Immature natural killer cell (primary cell): ENCODE measurements at regions not wholly inside any gene's neighbourhood (a gene's known extent, or its start where the extent isn't known, plus 50 kb on each side); places are given as distances from the start of the nearest gene placed in this dataset.
"Not testable (repeated sequence)": the region's sequence is repeated elsewhere in the genome, so short reads cannot be mapped to it uniquely, and the experiment has no call there.

Source experiments
- DNase-seq, 3 donors: peaks; one replicate each; pipeline ENCODE4 v3.0.0; 2022; ENCODE audit warnings: mixed read lengths in 1 of 3
- H3K27ac Mint-ChIP-seq, 6 donors: one replicate each; pipeline ENCODE4 v1.8.0; 2020; ENCODE audit warnings: mixed read lengths in 6 of 6, mild to moderate bottlenecking in 5 of 6, inconsistent platforms in 4 of 6, moderate library complexity in 3 of 6
- H3K27me3 Mint-ChIP-seq, 3 donors: one replicate each; pipeline ENCODE4 v1.8.0; 2020 to 2021; ENCODE audit warnings: low read depth in 3 of 3, mild to moderate bottlenecking in 3 of 3, mixed read lengths in 3 of 3, moderate library complexity in 3 of 3, inconsistent platforms in 1 of 3
- H3K36me3 Mint-ChIP-seq, 3 donors: one replicate each; pipeline ENCODE4 v1.8.0; 2020; ENCODE audit warnings: mixed read lengths in 3 of 3, inconsistent platforms in 2 of 3, mild to moderate bottlenecking in 2 of 3
- H3K4me1 Mint-ChIP-seq, 2 donors: one replicate each; pipeline ENCODE4 v1.8.0; 2020; ENCODE audit warnings: inconsistent platforms in 2 of 2, mild to moderate bottlenecking in 2 of 2, mixed read lengths in 2 of 2, moderate library complexity in 1 of 2
- H3K4me3 Mint-ChIP-seq, 5 donors: one replicate each; pipeline ENCODE4 v1.8.0; 2020; ENCODE audit warnings: mild to moderate bottlenecking in 5 of 5, mixed read lengths in 5 of 5, inconsistent platforms in 3 of 5, moderate library complexity in 3 of 5
- H3K9me3 Mint-ChIP-seq, 6 donors: one replicate each; pipeline ENCODE4 v1.8.0; 2020; ENCODE audit warnings: mild to moderate bottlenecking in 6 of 6, mixed read lengths in 6 of 6, inconsistent platforms in 4 of 6, moderate library complexity in 3 of 6

DNA sequence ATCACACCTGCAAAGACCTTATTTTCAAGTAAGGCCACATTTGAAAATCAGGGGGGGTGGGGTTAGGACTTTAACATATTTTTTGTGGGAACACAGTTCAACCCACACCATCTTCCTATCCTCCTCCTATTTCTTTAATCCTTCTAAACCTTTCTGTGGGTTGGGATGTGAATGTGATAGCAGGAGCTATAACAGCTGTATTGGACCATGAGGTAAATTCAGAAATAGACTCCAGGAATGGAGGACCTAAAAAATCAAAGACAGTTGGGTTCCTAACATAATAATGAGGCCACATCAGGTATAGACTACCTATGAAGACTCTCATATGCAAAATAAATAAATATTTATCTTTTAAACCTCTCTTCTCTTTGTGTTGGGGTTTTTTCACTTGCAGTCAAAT lies 451.4 kb downstream of the XYLT1 start:
- H3K27ac Mint-ChIP-seq = peak overlapping the region in 1 of 6 donors; percentile 24
- H3K27me3 Mint-ChIP-seq = peaks cover 0 to 4% (median 2%) of the 10 kb centered on the region in 3 donors
- H3K4me3 Mint-ChIP-seq = no peak overlapping the region
- H3K4me1 Mint-ChIP-seq = peaks cover 7 to 9% of the 10 kb centered on the region in 2 donors
- DNase-seq = no peak
- peaks cover 4 to 27% (median 6%) of the 10 kb centered on the region in 3 donors for H3K36me3 Mint-ChIP-seq
- H3K9me3 Mint-ChIP-seq = peaks cover 0 to 2% (median 0%) of the 10 kb centered on the region in 6 donors

GRCh38 chr16:17023606-17024005 lies 447.2 kb downstream of the XYLT1 start:
- Mint-ChIP-seq H3K36me3 (peaks cover 0 to 20% (median under 1%) of the 10 kb centered on the region in 3 donors), H3K9me3 (peaks cover 0 to 2% (median 0%) of the 10 kb centered on the region in 6 donors), H3K27me3 (peaks cover 1 to 10% (median 4%) of the 10 kb centered on the region in 3 donors), H3K4me3 (no peak overlapping the region), H3K4me1 (peaks cover 41 to 44% of the 10 kb centered on the region in 2 donors), H3K27ac (peak overlapping the region in 1 of 6 donors; percentile 45)
- no peak for DNase-seq

DNA sequence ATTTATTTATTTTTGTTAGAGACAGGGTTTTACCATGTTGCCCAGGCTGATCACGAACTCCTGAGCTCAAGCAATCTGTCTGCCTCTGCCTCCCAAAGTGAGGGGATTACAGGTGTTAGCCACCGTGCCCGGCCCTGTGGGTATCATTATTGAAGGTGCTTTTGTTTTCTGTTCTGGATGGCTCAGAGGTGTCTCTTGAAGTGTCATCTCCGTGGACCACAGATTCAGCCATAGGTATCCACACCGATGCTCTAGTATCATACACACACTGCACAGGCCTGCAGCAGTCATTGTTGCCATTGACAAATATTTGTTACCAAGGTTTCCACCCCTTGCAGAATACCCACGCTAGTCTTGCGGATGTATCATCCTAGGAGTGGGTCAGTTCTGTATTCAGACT lies 446.2 kb downstream of the XYLT1 start:
- H3K4me3 Mint-ChIP-seq = peak overlapping the region in 2 of 5 donors; percentile 8 to 25
- H3K9me3 Mint-ChIP-seq = peaks cover 0 to 5% (median 1%) of the 10 kb centered on the region in 6 donors
- peak overlapping the region in 3 of 6 donors; percentile 9 to 62 (median 41) for H3K27ac Mint-ChIP-seq
- peak; percentile 34 to 36 (median 35) for DNase-seq
- peaks cover 4 to 9% (median 6%) of the 10 kb centered on the region in 3 donors for H3K27me3 Mint-ChIP-seq
- H3K4me1 Mint-ChIP-seq = peaks cover 41 to 45% of the 10 kb centered on the region in 2 donors
- peaks cover 0 to 17% (median 10%) of the 10 kb centered on the region in 3 donors for H3K36me3 Mint-ChIP-seq

GRCh38 chr16:17026600-17027242 lies 444.0 kb downstream of the XYLT1 start:
- H3K36me3 Mint-ChIP-seq = peaks cover 9 to 23% (median 19%) of the 10 kb centered on the region in 3 donors
- H3K9me3 Mint-ChIP-seq = peaks cover 0 to 14% (median 2%) of the 10 kb centered on the region in 6 donors
- DNase-seq = peak; percentile 71 to 78 (median 73)
- H3K4me3 Mint-ChIP-seq = peak overlapping the region; percentile 63 to 89 (median 80)
- peak overlapping the region; percentile 63 to 96 (median 89) for H3K27ac Mint-ChIP-seq
- H3K27me3 Mint-ChIP-seq = peaks cover 4 to 9% (median 8%) of the 10 kb centered on the region in 3 donors
- peaks cover 41 to 45% of the 10 kb centered on the region in 2 donors for H3K4me1 Mint-ChIP-seq

- Mint-ChIP-seq H3K4me3 (peak overlapping the region; percentile 40 to 89 (median 79)), H3K27ac (peak overlapping the region; percentile 51 to 92 (median 84)), H3K36me3 (peaks cover 9 to 26% (median 16%) of the 10 kb centered on the region in 3 donors), H3K9me3 (peaks cover 0 to 14% (median 2%) of the 10 kb centered on the region in 6 donors), H3K27me3 (peaks cover 4 to 9% (median 8%) of the 10 kb centered on the region in 3 donors), H3K4me1 (peaks cover 41 to 45% of the 10 kb centered on the region in 2 donors)
- DNase-seq = no peak
These were observed 443.2 kb downstream of the XYLT1 start for GRCh38 chr16:17027488-17028129.

- Mint-ChIP-seq H3K9me3 (peaks cover 0 to 14% (median 2%) of the 10 kb centered on the region in 6 donors), H3K27ac (no peak overlapping the region), H3K36me3 (peaks cover 9 to 32% (median 12%) of the 10 kb centered on the region in 3 donors), H3K4me1 (peaks cover 35 to 39% of the 10 kb centered on the region in 2 donors), H3K4me3 (no peak overlapping the region), H3K27me3 (peaks cover 4 to 8% (median 6%) of the 10 kb centered on the region in 3 donors)
- no peak for DNase-seq
These were observed 441.0 kb downstream of the XYLT1 start for GRCh38 chr16:17029602-17030350.

- peaks cover 16 to 20% of the 10 kb centered on the region in 2 donors for H3K4me1 Mint-ChIP-seq
- no peak overlapping the region for H3K27ac Mint-ChIP-seq
- H3K36me3 Mint-ChIP-seq = peaks cover 9 to 32% (median 12%) of the 10 kb centered on the region in 3 donors
- no peak overlapping the region for H3K4me3 Mint-ChIP-seq
- no peak for DNase-seq
- H3K27me3 Mint-ChIP-seq = peaks cover 2 to 7% (median 3%) of the 10 kb centered on the region in 3 donors
- peaks cover 0 to 14% (median 1%) of the 10 kb centered on the region in 6 donors for H3K9me3 Mint-ChIP-seq
These were observed 439.1 kb downstream of the XYLT1 start for GRCh38 chr16:17031484-17032268.

GRCh38 chr16:17032332-17032731 lies 438.4 kb downstream of the XYLT1 start:
- peaks cover 10 to 13% of the 10 kb centered on the region in 2 donors for H3K4me1 Mint-ChIP-seq
- DNase-seq = no peak
- H3K36me3 Mint-ChIP-seq = peaks cover 9 to 32% (median 12%) of the 10 kb centered on the region in 3 donors
- peaks cover 0 to 14% (median 1%) of the 10 kb centered on the region in 6 donors for H3K9me3 Mint-ChIP-seq
- no peak overlapping the region for H3K4me3 Mint-ChIP-seq
- H3K27me3 Mint-ChIP-seq = peaks cover 0 to 7% (median 0%) of the 10 kb centered on the region in 3 donors
- no peak overlapping the region for H3K27ac Mint-ChIP-seq

DNA sequence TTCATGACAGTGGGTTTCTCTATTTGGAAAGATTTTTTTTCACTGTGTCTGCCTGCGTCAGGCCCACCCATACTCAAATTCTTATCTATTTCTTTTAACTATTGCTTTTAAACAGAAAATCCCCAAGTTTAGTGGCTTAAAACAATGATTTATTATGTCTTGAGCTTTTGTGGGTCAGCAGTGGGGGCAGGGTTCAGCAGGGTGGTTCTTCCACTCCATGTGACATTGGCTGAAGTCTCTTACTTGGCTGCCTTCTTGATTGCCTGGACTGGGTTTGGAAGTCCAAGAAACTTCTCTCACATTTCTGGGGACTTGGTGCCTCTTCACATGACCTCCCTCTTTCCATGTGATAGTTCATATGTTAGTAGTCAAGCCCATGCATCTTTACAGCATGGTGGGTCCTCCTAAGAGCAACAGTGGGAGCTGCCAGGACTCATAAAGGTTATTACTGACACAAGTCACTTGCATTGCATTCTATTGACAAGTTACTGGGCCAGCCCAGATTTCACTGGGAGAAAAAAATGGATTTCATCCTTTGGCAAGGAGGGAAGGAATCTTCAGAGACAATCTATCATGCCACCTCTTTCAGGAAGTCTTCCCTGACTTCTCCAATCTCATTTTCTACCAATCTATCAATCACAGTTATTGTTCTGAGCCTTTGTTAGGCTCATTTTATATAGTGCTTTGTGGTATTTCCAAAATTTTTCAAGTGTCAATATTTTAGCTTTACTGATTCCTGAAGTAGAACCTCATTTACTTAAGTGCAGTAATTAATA lies 436.1 kb downstream of the XYLT1 start:
- DNase-seq = no peak
- H3K9me3 Mint-ChIP-seq = peaks cover 0 to 7% (median 0%) of the 10 kb centered on the region in 6 donors
- H3K4me3 Mint-ChIP-seq = no peak overlapping the region
- H3K27me3 Mint-ChIP-seq = peaks cover 0 to 2% (median 0%) of the 10 kb centered on the region in 3 donors
- peak overlapping the region in 1 of 6 donors; percentile 11 for H3K27ac Mint-ChIP-seq
- H3K36me3 Mint-ChIP-seq = peaks cover 8 to 21% (median 9%) of the 10 kb centered on the region in 3 donors
- H3K4me1 Mint-ChIP-seq = no peaks in the 10 kb centered on the region

DNA sequence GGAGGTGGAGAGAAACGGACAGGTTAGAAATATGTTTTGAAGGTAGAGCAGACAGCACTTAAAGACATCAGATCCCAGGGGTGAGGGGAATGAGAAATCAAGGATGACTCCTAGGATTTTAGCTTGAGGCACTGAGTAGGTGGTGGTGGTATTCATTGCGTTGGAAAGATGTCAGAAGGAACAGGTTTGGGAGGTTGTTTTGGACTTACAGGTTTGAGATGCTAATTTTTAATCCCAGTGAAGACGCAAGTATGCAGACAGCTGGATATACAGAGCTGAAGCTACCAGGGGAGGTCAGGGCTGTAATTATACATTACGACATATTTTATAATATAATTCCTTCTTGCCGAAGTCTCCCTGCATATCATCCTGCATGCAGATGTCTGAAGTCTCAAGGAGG lies 433.3 kb downstream of the XYLT1 start:
- Mint-ChIP-seq H3K36me3 (peaks cover 0 to 7% (median 4%) of the 10 kb centered on the region in 3 donors), H3K9me3 (no peaks in the 10 kb centered on the region), H3K27me3 (no peaks in the 10 kb centered on the region), H3K4me1 (no peaks in the 10 kb centered on the region), H3K27ac (no peak overlapping the region), H3K4me3 (no peak overlapping the region)
- no peak for DNase-seq

- Mint-ChIP-seq H3K4me3 (no peak overlapping the region), H3K9me3 (no peaks in the 10 kb centered on the region), H3K27me3 (no peaks in the 10 kb centered on the region), H3K36me3 (peaks cover 0 to 5% (median 4%) of the 10 kb centered on the region in 3 donors), H3K4me1 (no peaks in the 10 kb centered on the region), H3K27ac (no peak overlapping the region)
- no peak for DNase-seq
These were observed 432.3 kb downstream of the XYLT1 start for GRCh38 chr16:17038415-17038814.

GRCh38 chr16:17049109-17049508 lies 421.7 kb downstream of the XYLT1 start:
- not testable (repeated sequence) for H3K27ac Mint-ChIP-seq, H3K4me3 Mint-ChIP-seq, H3K4me1 Mint-ChIP-seq, H3K9me3 Mint-ChIP-seq, DNase-seq, H3K36me3 Mint-ChIP-seq, H3K27me3 Mint-ChIP-seq
